ENCODE measurements at regions not wholly inside any gene's neighbourhood (a gene's known extent, or its start where the extent isn't known, plus 50 kb on each side); places are given as distances from the start of the nearest gene placed in this dataset.

DNA sequence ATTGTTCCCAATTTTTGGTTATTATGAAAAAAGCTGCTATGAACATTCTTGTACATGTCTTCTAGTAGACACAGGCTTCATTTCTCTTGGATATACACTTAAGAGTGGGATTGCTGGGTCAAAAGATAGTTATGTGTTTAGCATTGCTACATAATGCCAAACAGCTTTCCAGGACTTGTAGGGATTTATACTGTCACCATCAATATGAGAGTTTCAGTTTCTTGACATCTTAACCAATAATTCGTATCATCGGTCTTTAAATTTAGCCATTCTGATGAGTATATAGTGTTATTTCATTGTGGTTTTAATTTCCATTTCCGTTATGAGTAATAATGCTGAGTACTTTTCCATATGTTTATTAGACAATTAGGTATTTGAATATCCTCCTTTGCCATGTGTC is 190.3 kb upstream of the PFN2 start:
- no peak for DNase-seq (ENCODE audit: low read depth)

DNA sequence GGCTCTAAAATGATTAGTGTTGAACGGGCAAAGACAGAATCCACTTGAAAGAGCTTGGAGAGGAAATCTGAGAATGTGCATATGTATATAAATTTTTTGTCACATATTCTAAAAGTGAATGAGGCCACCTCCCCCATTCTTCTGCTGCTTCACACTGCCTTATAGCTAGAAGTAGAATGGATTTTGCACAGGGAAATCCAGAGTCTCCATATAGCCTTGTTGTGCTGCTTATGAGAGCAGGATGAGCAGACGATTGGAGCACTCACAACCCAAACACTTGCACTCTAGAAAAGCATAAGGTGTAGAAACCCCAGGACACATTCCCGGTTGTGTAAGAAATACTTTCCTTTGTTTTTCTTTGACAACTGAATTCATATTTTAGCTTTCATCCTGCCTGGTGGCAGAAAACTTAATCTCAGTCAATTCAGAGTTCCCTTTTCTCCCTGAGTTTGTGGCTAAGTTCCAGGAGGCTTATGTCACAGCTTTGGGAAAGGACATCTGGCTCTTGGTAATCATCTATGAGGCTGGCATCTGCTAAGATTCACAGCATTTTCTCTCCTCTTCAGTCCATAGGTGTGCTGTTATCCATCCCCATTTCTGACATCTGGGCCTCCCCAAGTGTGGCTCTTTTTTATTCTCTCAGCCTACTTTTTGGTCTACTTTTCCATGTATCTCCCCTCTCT is 188.4 kb upstream of the PFN2 start:
- DNase-seq (ENCODE audit: low read depth), result no peak

GRCh38 chr3:150152567-150152966 is 181.9 kb upstream of the PFN2 start:
- no peak for DNase-seq (ENCODE audit: low read depth)

GRCh38 chr3:150150633-150151032 is 179.9 kb upstream of the PFN2 start:
- DNase-seq (ENCODE audit: low read depth), result no peak

DNA sequence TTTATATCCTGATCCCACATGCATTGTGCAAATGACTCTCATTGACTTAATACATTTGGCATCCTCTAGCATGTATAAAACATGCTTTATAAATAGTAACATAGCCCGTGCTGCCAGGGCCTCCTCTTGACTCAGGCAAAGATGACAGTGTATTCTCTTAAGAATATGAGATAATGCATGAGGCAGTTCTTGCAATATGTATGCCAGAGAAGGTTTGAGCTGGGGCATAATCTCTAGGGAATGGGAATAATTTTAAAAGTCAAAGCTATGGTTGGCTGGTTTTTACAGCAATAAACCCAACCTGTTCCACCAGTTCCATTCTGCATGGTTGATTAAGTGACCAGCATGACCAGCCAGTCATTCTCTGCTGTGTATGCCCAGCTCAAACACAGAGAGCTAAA is 179.0 kb upstream of the PFN2 start:
- peak; percentile 72 for DNase-seq (ENCODE audit: low read depth)

DNA sequence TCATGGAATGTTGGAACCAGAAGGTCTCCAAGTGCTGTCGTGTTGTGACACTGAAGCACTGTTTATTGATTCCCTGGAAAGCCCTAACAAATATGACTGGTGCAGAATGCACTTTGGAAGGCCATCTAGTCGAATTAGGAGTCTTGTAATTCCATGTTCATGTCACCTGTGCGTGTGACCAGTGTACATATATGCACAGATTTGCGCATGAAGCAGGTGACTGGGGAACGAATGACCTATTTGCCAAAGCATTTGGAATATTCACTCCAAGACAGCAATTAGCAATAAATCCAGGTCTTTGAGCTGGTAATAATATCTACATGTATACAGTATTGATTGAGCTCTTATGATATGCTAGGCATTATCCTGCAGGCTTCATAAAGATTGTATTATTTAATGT is 177.5 kb upstream of the PFN2 start:
- DNase-seq (ENCODE audit: low read depth), result no peak

GRCh38 chr3:150147776-150148175 is 177.1 kb upstream of the PFN2 start:
- peak; percentile 75 for DNase-seq (ENCODE audit: low read depth)

DNA sequence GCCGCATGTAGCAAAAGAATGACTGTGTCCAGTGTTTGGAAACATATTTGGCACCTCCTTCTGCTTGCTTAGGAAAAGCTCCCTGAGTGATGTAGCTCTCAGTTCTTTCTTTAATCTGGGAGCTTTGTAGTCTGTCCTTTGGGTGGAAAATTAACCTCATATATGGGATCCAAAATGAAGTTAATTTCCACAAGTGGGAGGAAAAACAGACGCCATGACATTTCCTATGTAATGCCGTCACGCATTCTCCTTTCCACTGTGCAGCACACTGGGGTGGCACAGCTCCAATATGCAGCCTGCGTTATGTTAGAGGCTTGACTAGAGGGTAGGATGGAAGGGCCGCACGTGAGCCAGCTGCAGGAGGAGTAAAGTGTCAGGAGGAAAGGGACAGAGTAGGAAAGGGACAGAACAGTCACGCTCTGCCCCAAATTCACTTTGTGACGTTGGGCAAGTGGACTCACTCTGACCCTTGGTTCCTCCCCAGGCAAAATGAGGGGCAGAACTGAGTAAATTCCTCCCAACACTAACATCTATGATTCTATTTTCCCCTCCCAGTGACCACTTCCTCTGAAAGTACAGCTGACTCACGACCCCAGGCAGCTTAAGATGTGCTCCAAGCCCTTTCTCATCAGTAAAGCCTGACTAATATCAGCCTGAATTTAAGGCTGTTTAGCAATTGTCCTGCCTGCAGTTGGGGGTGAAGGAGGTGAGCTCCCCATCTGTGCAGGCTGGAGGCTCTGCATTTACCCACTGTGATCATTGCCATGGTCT is 176.5 kb upstream of the PFN2 start:
- DNase-seq (ENCODE audit: low read depth), result peak; percentile 94

- DNase-seq (ENCODE audit: low read depth), result no peak
Measured at GRCh38 chr3:150145659-150146058, 175.0 kb upstream of the PFN2 start.

DNA sequence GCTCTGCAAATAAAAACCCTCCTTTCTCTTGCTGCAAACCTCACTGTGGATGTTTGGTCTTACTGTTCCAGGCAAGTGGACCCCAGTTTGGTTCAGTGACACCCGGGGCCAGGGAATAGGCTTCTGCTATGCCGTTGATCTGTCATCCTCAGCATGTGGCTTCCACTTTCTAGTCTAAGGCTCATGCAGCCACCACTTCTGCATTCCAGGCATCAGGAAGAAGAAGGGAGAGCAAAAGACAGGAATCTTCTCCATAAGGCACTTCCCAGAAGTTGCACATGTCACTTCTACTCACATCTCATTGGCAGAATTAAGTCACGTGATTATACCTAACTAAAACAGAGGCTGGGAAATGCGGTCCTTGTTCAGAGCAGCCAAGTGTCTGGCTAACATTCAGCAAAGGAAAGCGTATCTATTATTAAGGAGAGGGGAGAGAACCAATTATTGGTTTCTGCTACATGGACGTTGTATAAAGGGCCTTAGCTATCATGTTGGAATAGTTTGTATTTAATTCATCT is 173.6 kb upstream of the PFN2 start:
- no peak for DNase-seq (ENCODE audit: low read depth)

DNA sequence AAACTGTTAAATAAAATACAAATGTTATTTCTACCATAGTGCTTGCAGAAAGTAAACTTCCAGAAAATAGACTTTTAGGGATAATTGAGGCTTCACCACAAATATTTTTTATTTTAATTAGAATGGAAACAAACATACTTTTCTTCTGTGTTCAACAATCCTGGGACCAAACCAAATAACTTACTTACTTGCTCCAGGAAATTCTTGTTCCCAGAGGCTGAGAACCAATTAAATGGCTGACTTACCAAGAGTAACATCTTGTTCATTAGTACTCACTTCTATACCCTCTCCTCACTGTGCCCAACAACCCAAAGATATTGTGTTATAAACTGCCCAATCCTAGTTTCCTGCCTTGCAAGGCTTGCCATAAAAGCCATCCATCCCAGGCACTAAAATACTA is 172.2 kb upstream of the PFN2 start:
- no peak for DNase-seq (ENCODE audit: low read depth)

DNA sequence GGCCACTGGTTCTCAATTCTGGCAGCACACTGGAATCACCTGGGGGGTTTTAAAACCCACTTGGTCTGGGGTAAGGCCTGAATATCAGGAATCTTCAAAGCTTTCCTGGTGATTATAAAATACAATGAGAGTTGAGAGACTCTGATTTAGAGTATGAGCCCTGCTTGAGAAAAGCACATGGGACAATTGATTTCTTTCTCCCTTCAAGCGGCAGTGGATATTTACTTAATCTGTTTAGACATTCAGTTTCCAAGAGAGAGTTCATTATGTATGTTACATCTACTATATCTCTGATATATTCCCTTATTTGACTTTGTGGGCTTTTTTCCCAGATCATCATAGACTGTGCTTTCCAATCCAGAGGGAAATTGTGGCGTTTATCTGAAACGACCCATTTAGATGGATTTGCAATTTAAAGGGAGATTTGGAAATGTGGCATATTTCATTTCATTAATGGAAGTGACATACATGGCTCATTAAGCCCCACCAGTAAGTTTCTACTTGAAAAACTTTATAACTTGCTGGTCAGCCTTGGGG is 171.2 kb upstream of the PFN2 start:
- DNase-seq (ENCODE audit: low read depth), result no peak

DNA sequence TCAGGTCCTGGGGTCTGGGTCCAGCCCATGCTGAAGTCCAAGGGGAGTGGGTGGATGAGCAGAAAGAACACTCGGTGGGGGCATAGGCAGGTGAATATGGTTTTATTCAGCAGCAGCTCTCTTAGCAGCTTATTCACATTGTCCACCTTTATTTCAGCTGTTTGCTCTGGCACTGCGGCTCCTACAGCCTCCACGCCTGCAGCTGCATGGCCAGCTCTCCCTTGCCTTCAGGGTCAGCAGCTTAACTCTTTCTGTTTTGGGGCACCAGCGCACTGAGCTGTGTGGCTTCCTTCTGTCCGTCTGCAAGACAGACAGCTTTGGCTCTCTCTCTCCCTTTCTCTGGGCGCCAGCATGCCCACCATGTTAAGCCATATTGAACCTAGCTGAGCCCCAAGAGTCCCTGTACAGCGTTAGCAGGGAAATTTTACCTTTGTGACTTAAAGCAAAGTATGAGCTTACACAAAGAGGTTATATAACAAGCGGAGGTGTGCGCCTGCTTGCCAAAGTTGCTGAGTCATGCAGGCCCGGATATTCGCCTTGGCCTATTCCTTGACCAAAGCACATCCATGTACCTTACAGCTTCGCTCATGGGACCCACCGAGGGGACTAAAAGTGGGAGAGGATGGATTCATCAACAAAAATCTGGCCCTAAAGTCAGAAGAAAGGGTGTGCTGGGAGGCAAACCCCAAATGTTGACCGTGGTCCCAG is 170.1 kb upstream of the PFN2 start:
- DNase-seq (ENCODE audit: low read depth), result no peak

DNA sequence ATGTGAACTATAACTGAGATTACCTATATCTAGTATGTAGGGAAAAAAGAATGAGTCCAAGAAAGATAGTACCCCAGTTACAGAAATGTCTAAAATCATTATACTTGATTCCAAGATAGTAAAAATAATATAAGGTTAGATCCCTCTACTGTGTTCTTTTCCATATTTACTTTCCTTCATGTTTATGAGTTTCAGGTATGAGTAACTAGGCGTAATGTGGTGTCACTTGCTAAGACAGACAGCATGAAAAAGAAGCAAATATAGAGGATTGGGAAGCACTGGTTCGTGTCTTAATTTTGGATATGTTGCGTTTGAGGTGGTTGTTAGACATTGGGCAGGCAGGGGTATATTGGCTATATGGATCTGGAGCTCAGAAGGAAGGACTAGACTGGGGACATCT is 168.1 kb upstream of the PFN2 start:
- DNase-seq (ENCODE audit: low read depth), result no peak

GRCh38 chr3:150136242-150136641 is 165.5 kb upstream of the PFN2 start:
- DNase-seq (ENCODE audit: low read depth), result no peak

- no peak for DNase-seq (ENCODE audit: low read depth)
Measured at GRCh38 chr3:150135287-150135721, 164.6 kb upstream of the PFN2 start.

DNA sequence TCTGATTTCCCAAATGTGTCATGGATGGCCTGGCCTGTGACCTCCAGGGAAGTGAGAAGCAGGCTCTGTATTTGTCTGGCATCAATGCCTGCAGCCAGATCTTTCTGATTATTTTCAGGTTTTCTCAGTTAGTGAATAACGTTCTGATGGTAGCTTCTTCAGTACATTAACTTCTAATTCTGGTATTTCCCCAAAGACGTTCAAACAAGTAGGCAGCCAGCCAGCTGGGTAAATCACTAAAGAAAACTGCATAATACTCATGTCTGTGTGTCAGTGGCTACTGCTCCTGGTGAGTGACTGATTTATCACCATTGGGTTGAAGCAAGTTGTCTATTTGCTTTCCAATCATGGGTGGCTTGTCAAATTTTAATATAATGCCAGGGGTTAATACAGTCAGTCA is 162.6 kb upstream of the PFN2 start:
- DNase-seq (ENCODE audit: low read depth), result no peak

DNA sequence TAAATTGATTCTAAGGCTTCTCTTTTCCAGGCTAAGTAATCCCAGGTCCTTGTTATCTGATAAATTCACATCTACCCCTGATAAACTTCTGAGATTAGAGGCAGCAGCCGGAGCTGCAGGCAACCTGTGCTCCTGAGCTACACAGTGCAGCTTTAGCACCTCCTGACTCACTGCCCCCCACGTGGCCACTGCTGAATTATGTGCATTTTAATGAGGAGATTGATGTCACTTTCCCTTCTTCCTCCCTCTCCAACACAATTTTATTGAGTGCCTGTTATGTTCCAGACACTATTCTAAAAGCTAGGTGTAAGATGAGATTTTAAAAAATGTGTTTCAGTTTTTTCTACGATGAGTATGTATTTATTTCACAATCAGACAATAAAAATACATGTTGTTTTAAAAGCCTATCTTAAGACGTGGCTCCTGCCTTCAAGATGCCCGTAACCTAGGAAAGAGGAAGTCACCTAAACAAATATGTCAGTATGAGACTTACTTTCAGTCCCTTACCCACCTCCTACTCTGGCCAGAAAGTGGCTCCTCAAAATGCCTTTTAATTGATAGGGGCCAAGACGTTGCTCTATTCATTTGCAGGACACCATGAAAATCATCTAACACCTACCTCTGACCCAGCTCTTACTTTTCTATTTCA is 161.5 kb upstream of the PFN2 start:
- DNase-seq (ENCODE audit: low read depth), result no peak

DNA sequence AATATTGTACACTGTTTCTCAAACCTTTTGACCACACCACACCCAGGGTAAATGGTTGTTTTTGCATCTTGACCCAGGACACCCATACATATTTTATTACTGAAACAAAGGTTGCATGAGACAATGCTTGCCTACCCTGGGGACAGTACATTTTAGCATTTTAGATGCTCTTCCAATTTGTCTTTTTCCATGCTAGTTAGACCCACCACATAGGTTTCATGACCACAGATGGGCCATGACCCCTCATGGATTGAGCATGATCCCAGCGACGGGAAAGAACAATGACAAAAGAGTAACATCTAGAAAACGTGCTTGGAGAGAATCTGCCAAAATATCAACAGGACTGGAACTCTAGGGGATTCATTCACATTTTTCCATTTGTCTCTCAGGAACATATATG is 161.0 kb upstream of the PFN2 start:
- DNase-seq (ENCODE audit: low read depth), result no peak

DNA sequence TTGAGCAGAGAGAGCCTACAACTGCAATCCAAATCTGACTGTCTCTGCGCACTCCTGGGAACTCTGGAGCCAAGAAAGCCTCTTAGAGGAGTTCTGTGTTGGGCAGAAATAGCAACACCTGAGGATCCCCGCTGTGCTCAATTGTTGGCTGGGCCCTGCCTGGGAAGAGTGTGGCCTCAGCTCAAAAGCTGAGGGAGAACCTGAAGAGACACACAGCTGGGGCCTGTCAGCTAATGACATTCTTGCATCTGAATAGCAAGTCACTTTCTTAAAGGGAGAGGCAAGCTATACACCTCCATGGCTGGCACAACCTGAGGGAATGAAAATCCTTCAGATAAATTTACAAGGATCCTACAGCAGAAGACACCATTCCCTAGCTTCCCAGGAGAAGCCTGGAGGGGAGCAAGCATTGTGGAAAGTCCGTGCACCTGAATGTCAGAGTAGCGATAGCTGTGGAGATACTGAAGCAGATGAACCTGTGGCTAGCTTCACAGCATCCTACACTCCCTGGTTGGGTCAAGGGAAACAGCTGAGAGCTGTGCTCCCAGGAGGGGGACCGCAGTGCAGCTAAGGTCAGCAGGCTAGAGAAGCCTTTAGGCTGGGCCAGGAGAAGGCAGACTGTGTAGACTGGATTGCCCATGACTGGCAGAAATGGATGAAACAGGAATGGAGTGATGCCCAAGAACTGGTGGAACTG is 159.9 kb upstream of the PFN2 start:
- no peak for DNase-seq (ENCODE audit: low read depth)

- no peak for DNase-seq (ENCODE audit: low read depth)
Measured at GRCh38 chr3:150129166-150129565, 158.5 kb upstream of the PFN2 start.

- DNase-seq (ENCODE audit: low read depth), result no peak
Measured at GRCh38 chr3:150128126-150128525, 157.4 kb upstream of the PFN2 start.

Measured in HS-5 (cell line).